GM18517 (cell line): ENCODE measurements at regions not wholly inside any gene's neighbourhood (a gene's known extent, or its start where the extent isn't known, plus 50 kb on each side); places are given as distances from the start of the nearest gene placed in this dataset.
"Not testable (repeated sequence)": the region's sequence is repeated elsewhere in the genome, so short reads cannot be mapped to it uniquely, and the experiment has no call there.

Experiments
- ATAC-seq: cut with Tn5 transposase; IDR thresholded peaks from one replicate; pipeline ENCODE4 v1.9.1; 2021; ENCODE audit warnings: mild to moderate bottlenecking, moderate library complexity; ENCODE audit not compliant: unreplicated experiment

DNA sequence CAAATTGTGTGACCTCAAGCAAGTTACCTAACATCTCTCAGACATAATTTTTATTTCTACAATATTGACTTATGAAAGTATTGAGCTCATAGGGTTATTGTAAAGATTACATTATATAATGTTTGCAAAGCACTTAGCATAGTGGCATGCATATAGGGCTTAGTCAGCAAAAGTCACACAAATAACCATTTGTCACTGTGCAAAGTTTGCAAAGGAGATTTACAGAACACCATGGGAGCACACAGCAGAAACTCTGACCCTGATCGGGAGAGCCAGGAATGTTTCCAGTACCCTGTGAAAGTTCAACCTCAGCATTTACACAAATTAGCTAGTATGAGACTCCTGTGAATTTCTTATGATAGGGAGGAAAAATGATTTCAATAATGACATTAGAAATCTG is 804.6 kb upstream of the RAG2 start:
- no peak for ATAC-seq

DNA sequence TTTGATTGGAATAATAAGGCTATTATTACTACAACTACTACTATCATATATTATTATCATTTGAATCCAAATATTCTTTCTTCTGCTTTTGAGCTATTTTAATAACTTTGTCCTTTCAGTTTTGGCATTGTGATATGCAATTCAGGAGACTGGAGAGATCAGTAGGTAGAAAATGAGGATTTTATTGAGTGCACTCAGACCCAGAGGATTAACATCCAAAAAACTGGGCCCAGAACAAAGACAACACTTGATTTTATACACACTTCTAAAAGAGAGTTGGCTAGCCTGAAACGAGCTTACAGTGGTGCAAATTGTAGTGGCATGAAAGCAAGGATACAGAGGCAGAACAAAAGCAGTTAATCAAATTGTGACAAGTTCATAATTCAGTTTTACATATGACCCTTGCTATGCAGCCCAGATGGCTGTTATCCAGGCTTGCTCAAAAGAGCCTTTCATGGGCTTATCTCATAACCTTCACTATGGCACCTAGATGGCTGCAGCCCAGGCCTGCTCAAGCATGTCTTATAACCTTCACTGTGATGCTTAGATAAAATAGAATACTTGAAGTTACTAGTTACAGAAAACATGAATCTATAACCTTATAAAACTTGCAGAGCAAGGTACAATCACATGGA is 796.3 kb upstream of the RAG2 start:
- no peak for ATAC-seq

DNA sequence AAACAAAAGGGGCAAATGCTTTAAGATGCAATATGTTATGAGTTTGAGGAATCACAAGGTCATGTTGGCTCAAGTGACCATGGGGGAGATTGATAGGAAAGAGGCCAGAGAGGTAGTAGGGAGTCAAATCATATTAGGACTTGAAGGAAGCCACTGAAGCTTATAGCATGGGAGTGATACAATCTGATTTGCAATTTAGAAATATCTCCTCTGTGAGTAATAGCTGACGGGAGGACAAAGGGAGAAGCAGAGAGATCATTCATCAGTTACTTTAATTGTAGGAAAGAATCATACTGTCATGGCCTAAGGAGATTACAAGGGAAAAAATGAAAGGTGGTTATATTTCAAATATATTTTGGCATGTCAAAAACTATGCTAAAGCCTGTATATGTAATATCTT is 793.6 kb upstream of the RAG2 start:
- no peak for ATAC-seq

DNA sequence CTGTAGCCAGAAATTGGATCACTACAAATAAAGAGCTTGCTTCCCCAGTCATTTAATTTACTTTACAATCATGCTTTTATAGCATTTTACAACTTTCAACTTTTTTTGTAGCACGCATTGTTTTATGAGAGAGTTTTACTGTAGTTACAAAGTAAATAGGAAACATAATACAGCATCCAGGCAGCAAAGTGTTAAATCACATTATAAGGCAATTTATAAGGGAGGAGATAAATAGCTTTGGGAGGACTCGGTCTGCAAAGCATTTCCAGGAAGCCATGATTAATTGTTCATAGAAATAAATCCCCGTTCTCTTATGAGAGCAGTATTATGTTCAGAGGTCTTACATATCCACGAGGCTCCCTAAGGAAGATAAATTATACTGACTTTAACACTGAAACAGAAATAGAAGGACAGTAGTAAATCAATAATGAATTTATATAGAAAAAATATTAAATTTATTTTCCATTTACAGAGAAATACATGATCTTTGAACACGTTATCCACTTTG is 792.6 kb upstream of the RAG2 start:
- ATAC-seq: no peak

DNA sequence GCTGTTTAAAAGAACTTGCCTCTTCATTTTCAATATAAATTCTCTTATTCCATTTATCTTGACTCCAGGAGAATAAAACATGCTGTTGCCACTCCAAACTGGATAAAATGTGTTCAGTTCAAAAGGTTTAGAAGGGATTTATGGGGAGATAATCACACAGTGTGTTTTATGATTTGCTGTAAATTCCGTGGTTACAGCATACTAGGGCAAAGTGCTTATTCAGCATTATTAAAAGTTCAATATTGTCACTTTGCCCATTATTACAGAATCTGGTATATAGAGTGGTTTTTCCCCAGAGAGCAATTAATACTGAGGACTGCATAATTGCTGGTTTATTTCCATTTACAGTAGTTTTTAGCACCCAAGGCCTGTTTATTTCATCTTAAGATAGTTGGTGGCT is 780.9 kb upstream of the RAG2 start:
- ATAC-seq: no peak

DNA sequence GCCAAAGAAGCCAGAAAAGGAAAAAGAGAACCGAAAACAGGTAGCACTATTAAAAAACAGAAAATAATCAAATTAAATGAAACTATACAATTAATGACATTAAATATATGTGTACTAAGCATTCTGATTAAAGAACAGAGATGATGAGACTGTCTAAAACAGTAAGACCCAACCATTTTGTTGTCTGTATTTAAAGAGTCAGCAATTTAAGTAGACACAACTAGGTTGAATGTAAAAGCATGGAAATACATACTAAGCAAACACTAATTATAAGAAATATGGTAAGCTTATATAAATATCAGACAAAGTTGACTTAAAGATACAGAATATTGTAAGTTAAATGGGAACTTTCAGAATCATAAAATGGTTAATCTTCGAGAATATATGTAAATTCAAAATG is 774.6 kb upstream of the RAG2 start:
- ATAC-seq: no peak

DNA sequence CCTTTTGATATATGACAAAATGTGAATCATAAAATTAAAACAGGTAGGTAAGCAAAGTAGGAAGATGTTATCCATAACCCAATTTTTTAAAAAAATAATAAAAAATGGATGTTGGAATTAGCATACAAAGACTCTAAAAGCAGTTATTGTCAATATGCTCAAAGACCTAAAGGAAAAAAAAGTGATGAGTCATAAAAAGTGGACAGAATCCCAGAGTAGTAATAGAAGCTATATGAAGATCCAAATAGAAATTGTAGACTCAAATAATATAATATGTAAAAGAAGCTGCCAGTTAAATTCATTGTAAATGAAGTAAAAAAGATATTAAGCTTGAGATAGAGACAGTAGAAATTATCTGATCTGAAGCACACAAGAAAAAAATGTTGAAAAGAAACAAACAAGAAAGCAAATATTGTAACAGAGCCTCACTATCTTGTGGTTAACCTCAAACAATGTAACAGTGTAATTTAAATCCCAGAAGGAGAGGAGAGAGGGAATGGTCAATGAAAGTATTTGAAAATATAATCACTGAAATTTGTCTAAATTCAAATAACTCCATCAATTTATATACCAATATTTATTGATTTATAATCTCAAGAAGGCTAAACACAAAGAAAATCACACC is 773.4 kb upstream of the RAG2 start:
- ATAC-seq: no peak

DNA sequence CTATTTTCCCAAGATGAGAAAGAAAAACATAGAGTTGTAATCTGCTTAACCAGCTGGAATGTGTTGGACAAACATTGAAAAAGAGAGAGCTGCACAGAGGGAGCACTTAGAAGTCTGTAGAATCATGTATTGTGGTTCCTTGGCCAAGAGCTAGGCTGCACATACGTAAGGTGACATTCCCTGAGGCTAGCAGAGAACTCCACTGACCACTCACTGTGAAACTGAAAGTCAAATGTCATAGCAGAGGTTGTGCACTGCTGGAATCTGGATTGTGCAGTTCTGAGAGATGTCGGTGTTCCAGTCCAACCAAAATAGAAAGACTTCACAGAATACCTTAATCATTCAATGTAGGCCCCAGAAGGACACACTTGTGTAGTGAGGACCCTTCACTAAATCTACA is 772.8 kb upstream of the RAG2 start:
- ATAC-seq: no peak

DNA sequence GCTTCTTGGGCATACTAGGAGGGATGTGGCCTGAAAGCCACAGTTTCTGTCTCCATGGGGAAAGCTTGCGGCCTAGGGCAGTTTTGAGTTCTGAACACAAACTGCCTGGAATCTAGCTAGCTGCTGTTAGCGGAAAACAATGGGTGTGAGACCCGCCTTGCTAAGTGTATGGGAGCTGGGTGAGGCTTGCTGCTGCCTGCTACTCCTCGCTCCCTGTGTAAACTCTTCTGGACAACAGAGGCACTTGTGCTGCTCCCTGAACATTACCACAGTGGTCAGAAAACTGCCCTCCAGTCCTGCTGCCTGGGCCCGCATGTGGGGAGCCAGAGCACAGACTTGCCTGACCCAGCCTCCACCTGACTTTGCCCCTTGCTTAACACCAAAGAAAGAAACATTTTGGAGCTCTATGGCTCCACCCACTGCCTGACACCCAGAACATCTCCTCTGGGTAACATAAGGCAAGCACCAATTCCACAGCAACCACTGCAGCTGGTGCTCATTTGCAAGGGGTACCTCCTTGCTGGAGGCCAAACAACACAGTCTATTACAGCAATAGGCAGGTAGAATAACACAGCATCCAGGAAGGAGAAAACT is 766.3 kb upstream of the RAG2 start:
- ATAC-seq: no peak

DNA sequence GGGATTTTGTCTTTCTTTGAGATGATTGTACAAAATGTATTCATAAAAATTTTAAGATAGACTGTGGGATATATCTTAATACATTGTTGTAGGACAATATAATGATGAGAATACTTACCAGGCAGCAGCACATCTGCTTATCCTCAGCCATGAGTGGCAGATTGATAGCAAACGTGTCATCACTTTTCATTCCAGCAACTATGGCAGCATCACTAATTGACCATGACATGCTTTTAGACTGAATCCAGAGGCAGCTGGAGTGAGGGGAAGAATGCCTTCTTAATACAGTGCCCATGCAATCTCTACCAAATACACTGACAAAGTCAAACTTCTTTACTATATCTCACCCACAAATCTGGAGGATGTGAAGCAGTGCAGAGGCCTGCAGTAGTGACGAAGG is 755.2 kb upstream of the RAG2 start:
- ATAC-seq: no peak

DNA sequence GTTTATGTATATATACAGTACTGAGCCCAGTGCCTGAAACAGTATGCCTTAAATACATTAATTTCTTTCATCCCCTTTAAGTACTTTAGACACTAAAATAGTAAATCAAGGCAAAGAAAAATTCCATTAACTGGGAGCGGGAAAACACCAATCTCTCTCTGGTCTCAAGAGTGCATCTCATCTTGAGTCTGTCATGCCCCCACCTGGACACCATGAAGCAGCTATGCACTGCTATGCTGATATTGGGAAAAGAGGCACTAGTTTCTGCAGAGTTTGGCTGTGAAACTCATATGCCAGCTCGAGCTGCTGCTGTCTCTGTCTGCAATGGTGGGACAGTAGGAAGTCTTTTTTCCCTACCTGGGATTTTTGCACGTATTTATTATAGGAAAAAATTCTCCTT is 754.4 kb upstream of the RAG2 start:
- ATAC-seq: no peak

DNA sequence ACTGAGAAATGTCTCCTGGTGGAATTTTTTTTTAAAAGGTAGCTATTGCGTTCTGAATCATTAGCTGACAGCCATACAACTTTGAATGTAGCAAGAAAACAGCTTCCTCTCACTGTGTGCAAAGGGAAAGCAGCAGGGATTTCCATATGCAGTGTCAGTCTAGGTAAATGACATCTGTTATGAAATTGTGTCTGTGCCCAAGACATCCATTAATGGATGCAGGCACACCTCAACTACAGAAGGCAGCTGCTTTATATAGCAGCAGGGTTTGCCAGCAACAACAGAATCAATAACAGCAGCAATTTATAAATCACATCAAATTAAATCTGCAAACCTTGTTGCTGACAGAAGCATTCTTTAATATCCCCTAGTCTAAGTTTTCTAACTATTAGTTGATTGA is 745.3 kb upstream of the RAG2 start:
- ATAC-seq: no peak

DNA sequence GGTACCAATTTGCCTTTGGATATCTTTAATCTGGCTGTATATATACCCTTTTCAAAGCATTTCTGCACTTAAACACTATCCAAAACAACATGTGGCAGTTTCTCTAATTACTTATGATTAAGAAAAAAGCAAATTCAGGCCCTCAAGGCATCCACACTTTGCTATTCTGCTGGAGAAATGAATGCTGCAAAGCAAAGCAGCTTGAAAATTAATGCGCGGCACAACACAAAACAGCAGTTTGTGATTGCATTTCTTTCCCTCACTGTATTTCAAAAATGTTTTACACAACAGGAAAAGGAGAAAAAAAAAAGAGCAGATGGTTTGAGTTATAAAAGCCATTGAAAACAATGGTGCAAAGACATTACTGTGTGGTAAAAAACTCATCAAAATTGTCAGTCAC is 738.4 kb upstream of the RAG2 start:
- ATAC-seq: no peak

DNA sequence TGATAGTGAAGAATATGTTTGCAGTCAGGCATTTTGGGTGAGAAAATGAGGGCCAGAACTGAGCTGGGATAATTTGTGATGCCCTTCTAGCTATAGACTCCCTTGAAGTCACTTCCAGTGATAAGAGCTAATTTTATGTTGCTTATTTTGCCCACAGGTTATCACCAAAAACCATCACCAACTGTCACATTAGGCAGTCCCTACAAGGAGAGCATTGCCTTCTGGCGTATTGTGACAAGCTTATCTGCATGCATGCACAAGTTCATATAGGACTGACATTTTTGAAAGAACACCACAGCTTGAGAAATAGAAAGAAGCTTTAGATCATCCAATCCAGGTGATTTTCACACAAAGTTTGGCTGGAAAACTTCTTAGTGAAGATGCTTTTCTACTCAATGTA is 735.3 kb upstream of the RAG2 start:
- no peak for ATAC-seq

DNA sequence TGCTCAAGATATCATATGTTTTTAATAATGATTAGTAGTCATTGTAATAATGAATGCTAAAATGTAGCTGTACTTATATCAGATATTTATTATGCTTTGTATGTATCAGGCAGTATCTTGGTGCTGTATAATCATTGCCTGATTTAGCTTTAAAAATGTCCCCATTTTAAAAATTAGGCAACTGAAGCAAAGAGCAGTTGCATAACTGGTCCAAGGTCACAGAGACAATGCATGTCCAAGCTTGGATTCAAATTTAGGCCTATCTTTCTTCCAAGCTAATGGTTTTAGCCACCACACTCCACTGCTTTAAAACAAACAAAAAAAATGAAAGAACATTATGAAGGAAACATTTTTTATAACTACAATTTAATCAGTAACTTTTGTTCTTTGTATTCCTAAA is 725.8 kb upstream of the RAG2 start:
- no peak for ATAC-seq

DNA sequence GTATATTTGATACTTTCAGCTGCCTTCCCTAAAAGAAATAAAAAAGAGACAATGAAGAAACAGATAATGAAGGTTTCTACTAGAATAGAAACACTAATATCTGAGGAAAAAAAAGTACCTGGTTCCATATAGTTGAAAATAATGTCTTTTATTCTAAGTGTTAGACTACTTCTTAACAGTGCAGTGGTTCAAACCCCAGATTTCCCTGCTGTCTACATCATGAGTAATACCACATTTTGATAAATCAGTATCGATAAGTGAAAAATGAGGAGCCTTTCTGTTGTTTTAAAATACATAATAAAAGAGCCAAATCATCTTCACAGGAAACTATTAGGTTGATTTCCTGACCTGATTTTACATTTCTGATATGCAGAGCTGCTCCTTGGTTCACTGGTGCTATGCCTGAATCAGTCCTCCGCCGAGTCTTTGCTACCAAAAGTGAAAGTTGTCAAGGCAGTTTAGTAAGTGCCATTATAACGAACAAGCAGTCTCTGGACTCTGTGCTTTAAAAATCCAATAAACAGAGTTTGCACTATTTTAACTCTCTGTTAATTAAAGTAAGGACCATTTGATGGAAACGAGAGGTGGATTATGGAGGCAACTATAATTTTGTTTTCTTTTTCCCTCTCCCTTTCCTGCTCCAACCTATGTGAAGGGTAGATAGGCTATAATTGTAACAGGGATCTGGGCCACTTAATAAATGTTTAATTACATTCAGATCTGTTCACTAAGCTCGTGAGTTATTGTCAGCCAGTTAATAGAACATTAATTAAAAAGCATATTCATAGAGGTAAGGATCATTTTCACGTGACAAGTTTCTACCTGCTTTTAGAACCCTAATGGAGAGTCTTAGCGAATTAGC is 724.5 kb upstream of the RAG2 start:
- ATAC-seq: no peak

DNA sequence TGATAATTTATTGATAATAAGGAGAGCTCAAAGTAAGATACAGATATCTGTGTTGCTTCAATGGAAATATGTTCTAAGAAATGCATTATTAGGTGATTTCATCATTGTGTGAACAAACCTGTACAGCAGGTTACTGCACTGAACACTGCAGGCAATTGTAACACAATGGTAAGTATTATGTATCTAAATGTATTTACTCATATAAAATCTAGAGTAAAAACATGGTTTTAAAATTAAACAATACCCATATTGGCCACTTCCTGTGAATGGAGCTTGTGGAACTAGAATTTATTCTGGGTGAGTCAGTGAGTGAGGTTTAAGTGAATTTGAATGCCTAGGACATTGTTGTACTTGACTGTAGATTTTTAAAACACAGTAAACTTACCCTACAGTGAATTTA is 722.9 kb upstream of the RAG2 start:
- ATAC-seq: no peak

DNA sequence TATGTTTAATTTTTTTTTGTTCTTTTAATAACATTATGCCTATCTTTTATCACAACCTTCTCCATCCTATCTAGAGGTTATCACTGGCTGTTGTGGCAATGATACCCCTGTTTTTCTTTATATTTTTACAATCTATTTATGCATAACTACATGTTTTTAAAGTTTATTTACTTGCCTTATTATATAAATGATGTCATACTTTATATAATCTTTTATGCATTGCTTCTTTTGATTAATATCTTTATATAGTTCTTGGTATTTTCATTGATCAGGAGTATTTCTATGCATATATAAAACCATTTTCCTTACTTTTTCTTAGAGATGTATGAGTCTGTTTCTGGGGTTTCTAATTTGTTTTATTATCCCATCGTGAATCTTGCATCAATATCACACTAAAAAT is 719.8 kb upstream of the RAG2 start:
- no peak for ATAC-seq

DNA sequence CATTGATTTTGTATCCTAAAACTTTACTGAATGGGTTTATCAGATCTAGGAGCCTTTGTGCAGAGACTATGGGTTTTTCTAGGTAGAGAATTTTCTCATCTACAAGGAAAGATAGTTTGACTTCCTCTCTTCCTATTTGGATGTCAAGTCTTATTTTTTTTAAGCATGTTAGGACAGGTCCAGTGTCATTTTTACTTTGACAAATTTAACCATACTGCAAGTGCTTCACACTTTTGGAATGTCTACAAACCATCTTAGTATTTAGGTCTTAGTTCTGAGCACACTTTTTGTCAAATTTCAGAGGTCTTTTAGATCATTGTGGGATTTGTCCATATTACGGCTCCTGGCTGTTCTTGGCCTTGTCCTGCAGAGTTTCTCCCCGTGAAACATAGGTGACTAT is 715.2 kb upstream of the RAG2 start:
- no peak for ATAC-seq

DNA sequence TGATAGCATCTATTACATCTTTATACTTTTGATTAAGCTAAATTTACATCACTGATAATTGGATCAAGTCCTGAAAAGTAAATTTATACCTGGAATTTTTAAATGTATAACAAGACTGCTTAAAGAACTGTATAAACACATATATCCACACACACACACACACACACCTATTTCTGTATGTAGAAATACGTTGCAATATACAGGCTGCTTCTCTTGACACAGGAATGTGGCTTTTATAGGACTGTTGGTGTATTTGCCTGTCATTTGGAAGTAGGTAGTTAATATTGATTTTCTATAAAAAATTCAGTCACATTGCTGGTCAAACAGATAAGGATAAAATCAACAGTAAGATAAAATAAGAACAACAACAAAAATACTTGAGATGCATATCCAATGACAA is 708.5 kb upstream of the RAG2 start:
- no peak for ATAC-seq

DNA sequence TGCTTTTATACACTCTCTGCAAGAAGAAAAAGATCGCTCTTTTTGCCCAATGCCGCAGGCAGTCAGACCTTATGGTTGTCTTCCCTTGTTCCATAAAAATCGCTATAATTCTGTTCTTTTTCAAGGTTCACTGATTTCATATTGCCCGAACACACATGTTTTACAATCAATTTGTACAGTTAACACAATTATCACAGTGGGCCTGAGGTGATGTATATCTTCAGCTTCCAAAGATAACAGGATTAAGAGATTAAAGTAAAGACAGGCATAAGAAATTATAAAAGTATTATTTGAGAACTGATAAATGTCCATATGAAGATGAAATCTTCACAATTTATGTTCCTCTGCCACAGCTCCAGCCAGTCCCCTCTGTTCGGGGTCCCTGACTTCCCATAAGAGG is 703.4 kb upstream of the RAG2 start:
- not testable (repeated sequence) for ATAC-seq

DNA sequence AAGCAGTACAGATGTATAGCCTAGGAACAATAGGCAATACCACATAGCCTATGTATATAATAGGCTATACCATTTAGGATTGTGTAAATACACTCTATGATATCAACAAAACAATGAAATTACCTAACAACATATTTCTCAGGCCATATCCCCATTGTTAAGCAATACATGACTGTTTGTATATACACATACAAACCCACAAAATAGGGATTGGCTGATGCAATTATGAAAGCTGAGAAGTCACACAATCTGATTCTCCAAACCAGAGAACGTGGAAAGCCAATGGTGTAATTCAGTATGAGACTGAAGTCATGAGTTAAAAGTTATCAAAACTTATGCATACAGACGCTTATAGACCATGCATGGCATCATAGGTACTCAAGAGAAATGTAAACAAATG is 700.1 kb upstream of the RAG2 start:
- ATAC-seq: no peak
